HS-5 (cell line): ENCODE measurements at regions not wholly inside any gene's neighbourhood (a gene's known extent, or its start where the extent isn't known, plus 50 kb on each side); places are given as distances from the start of the nearest gene placed in this dataset.

Experiments used
- DNase-seq: peaks from one replicate; pipeline ENCODE4 v3.0.0-alpha.2; 2012; ENCODE audit warnings: low read depth

DNA sequence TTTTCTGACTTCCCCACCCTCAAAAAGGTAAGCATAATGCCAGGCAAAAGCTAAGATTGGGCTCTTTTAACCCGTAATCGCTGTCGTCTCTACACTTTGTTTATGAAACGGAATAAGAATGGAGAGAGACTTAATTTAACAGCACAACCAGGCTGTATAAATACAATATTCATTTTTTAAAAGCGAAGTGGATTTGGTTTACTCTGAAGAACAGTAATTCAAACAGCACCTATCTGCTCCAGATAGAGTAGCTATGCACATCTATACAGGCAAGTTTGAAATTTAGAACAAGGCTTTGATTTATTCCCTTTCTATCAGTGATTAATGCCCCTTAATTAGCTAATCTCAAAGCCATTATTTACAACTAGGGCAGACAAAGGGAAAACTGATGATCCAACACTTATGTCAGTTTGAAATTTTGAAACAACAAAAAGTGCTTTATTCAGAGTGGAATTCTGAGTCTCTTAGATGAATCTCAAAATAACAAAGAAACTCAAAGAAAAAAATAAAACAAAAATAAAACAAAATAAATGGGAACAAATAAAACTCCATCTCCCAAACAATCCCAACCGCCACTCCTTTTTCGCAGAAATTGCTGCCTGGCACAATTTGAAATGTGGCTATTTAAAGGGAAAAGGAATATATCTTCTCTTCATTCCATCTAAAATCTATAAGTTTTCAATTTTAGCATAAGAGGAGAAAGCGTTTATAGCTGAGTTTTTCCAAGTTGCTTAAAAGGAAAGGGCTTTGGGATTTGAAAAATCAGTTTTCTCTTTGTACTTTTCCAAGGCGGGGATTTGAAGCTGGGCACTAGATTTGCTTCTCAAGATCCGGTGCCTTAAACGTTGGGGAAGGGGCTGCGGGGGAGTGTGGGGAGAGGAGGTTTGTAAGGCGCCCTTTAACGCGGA is 298.6 kb downstream of the PARP8 start:
- DNase-seq = no peak

DNA sequence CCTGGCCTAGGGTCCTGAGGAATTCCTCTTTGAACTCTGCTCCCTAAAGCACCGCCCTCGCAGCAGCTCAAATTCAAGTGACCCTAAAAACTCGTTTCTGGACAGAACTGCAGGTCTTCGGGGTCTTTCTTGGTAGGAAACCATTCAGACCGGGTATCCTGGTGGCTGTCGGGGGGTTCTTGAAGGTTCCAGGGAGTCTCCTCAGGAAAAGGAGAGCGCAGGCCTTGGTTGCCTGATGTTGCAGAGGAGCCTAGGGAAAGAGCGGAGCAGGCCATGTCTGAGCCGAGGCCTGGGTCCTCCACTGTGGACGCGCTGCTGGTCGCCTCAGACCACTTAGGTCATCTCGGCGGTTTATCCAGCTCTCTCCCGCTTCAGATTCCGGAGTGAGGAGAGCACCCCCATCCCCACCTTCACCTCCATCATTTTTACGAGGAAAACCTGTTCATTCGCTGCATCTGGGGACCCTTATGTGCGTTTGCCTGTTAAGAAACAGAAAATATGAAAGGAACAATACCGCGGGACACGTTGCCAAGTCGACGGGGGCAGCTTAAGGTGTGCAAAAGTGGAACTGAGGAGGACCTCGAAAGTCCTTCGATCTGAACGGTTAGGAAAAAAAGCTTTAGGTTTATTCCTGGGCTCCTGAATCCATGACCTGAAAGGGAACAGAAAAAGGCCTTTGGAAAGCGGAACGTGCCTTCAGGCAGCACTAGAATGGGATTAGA is 299.4 kb downstream of the PARP8 start:
- DNase-seq = no peak

DNA sequence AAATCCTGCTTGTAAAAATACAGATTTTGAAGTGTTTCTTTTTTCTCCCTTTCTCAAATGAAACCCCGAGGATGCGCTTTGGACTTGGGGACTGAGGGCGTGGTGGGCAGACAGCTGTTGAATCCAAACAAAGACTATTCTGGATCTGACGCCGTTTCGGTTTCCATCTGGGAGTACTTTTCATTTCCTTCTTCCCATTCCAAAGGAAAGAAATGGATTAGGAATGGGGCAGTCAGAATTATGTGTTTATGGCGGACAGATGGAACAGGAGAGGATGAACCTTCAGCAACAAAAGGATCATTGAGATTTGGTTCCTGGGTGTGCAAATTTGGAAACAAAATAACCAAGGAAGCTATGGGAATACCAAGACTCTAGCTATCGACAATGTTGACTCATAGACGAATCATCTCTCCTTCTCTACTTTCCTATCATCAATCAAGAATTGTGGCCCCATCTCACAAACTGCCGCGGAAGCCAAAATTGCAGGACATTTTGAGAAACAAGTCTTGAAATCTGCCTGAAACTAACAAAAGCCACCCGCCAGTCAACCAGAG is 300.6 kb downstream of the PARP8 start:
- DNase-seq = no peak

DNA sequence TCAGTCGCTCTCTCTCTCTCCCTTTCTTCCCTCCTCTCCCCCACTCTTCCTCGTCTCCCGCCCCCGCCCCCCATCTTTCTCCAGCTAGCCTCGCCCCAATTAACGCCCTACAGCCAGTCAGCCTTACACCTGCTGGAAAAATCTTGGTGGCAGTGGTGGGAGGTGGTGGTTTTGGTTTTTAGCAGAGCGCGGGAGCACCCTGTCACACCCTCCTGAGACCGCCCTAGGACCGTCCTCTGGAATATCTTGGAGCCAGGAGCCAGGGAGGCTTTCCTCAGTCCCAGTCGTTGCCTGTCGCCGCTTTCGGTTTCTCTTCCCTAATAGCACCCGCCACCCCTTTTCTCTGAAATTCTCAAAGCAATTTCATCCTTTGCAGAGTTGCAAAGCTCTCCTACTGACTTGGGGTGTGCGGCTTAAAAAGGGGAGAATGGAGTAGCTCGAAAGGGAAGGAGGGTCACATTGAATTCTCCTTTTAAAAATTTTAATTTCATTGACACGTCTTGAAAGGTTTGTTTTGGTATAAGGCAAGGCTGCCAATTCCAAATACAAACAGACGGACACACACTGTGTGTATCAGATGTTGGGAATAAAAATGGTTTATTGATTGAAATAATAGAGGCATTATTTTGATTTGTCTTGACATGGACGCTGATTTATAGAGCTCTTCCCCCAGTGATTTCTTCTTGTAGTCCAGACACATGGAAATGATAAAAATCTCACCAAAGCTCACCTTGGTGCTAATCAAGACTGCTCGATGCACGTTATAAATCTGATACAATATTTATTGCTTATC is 301.3 kb downstream of the PARP8 start:
- no peak for DNase-seq

DNA sequence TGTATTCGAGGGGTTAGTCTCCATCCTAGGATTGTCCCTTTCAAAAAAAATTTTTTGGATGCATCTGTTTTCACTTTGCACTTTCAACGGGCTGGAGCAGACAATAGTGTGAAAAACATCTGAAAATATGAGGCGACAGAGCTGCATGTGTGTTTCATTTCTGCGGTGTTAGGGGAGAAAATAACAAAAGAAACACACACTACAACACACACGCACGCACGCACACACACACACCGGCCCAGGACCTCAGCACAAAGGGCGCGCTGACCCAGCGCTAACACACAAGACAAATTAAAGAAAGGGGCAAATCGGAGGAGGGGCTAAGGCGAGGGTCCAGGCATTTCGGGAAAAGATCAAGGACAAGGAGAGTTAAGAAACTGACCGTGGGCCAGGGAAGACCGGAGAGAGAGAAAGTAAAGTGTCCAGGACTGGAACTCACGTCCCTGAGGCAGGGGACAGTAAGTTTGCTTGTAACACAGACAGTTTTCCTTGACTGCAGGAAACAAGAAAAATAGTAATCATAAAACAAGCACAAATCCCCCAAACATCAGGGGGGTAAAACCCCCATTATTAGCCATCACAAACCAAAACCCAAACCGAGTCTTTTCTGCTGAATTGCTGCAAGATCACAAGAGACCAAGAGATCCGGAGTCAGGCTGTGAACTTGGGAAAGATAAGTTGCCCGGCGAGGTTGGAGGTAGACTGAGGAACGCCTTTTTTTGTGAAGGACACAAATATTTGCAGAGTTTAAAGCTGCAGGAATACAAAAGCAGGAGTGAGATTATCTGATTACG is 302.1 kb downstream of the PARP8 start:
- no peak for DNase-seq

DNA sequence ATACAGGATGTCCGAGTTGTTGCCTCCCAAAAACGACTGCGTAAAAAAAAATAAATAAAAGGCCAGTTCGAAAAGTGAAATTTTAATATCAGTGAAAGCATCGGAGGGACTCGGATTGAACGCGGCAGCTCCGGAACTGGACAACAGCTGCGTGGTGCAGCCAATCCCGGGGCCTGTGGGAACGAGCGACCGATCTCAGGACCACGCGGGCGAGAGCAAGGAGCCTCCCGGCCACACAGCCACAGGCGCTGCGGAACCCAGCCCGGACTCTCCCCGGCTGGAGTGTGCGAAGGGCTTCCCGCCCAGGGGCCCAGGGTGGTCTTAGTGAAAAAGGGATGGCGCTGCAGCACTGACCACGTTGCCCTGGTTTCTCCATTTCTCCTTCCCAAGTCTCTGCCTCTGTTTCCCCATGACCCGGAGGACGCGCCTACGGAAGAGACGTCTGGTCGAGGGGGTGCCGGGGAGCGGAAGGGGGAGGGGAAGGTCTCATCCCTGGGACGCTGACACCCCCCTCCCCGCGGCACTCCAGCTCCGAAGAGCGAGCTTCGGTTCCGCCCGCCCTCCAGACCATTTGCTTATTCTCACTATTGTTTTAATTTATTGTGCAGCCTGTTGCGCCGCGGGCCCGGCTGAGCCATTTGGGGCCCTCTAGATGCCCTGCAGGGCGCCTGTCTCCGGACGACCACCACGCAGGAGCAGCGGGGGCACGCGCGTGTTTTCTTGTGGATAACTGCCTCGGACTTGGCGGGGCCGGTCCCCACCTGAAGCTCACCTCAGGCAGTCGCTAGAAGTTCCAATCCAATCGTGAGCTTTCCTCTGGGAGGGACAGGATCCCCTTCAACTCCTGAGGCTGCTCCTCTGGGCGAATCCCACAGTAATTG is 303.0 kb downstream of the PARP8 start:
- no peak for DNase-seq

DNA sequence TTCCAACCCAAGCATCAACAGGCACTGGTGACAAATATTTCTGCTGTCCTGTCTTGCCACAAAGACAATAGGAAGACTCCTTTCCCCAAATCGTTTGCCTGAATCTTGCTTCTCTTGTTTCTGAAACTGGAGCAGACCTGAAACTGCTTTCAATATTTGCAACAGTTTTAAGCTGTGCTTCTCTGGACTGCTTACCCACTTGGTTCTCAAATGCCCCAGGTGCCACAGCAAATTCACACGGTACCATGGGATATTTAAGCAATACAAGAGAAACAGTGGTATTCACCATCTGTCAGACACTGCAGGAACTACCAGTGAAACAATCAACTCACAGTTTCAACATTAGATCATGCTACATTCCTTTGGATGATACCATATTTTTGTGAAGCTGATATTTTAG is 309.4 kb downstream of the PARP8 start:
- no peak for DNase-seq

DNA sequence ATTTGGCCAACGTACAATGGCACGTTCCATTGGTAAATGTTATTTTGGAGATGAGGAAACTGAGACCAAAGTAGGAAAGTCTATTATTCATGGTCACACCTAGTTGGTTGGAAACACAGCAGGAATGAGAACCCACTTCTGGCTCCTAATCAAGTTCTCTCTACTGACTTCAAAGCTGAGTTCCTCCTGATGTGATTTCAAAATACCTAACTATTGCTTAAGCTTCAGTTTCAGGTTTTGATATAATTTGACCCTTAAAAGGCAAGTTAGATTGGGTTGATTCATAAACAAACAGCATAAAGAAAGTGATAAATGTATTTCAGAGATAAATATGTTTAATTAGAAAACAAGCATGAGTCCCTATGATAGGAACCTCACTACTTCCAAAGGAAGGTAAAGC is 312.5 kb downstream of the PARP8 start:
- no peak for DNase-seq

DNA sequence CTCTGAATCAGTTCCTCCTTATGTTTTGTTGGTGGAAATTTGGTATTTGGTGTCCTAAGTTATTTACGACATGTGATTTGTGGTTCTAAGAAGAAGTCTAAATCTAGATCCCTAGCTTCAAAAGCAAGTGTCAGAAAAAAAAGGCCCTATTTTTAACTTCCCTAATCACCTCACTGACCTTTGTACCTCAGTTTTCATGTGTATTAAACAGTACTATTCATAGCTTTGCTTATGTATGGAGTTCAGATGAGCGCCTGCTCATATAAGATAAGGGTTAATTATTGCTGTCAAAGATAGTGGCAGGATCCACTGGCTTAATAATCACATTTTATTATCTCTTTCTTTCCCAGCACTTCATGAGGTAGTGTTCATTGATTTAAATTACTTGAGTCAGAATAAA is 318.2 kb downstream of the PARP8 start:
- DNase-seq = no peak

DNA sequence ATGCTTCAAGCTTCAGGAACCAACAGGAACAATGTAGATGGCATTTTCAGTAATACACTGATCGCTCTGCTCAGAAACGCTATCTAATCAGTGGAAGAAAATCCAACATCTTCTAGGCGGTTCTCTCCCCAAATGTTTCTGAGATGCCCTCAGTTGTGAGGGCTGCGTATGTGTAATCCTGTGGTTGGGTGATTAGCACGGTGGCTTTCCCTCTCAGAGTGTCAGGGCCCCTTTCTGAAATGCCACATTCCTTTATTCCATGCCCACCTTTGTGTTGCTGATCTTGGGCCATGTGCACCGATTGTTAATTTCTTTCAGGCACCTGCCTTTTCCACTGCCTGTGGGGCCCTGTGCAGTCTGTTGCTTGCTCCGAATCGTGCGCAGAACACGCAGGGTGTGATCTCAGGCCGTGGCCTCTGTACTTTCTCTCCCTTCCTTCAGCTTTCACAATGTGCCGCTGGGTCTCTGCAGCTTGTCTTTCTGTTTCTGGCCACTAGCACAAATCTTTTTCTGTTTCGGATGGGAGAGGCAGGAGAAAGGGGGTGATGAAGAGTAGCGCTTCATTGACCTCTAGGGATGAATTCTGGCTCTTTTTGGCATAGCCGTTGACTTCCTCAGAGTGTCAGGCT is 324.0 kb downstream of the PARP8 start:
- no peak for DNase-seq

DNA sequence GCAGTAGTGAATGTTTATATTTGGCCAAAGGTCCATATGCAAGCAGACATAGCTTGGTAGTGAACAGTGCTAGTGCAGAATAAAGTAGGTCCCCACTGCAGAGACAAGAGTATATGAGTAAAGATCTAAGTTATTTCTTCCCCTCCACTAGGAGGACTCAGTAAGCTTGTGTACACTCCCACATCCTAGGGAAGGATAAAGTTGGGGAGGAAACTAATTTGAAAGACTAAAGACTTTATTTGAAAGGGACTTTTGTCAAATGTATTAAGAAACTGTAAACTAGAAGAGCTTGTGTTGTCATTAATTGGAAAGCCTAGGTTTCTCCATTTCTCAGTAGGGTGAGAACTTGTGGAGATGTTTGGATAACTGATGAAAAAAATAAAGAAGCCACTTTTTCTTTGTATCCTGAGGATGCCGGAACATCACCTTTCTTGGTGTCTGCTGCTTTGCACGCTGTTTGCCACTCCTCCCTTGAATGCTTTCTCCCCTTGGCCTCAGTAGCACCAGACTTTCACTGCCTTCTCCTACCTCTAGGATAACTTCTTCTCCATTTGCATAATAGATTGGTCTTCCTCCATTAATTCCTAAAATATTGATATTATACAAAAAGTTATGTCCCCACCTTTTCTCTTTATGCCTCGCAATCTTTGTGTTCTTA is 329.0 kb downstream of the PARP8 start:
- no peak for DNase-seq

DNA sequence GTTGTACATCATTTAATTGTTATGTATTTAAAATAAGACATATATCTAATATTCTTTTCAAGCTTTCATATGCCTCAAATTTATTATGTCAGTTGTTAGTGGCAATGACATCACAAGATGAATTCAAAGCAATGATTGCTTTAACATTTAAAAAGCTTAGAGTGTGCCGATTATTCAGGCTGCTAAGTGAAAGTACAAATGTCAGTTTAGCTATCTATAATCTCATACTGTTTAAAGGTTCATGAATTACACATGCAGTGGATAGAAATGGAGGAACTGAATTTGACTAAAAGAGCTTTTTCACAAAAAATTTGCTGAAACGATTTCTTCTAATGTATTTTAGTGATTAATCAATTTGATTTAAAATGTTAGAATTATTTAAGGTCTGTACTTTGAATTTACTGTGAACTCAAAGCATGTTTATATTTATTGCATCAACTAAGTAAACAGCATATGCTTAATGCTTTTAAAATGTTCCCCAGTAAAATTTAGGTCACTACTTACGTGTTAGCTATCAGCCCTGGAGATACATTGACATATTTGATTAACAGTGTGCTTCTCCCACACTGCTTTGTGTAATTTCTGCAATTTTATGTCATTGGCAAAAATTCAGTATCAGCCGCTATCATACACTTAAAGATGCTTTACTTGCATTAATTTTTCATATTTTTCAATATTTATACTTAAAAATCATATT is 334.9 kb downstream of the PARP8 start:
- DNase-seq = no peak

DNA sequence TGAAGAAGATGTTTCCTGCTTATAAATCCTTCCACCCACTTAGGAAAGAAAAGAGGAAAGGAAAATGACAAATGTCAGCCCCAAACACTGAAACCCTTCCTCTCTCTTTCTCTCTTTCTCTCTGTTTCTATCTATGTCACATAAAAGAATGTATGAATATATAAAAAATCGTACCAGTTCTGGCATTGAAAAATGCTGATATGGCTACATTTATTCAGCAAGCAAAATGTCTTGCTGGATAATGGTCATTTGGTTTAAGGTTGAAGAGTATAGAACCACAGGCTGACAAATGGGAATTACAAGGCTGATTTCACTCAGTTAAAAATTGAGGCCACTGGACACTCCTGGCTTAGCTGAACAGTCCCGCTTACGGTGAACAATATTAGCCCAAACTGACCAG is 335.9 kb downstream of the PARP8 start:
- no peak for DNase-seq

DNA sequence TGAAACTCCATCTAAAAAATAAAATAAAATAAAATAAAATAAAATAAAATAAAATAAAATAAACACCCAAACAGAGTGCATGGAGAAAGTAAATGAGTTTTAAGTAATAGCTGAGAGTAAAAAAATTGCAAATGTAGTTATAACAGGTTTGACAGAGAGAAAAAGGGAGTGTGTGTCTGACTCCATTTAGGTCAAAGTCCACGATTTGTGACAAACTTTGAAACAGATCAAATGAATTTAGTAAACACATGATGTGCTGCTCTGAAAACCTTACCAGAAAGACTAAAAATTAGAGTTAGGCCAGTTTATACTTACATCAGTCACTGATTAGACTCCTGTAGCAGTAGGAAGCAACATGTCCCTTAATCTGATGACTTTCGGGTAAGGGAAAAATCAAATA is 346.6 kb downstream of the PARP8 start:
- DNase-seq = no peak

DNA sequence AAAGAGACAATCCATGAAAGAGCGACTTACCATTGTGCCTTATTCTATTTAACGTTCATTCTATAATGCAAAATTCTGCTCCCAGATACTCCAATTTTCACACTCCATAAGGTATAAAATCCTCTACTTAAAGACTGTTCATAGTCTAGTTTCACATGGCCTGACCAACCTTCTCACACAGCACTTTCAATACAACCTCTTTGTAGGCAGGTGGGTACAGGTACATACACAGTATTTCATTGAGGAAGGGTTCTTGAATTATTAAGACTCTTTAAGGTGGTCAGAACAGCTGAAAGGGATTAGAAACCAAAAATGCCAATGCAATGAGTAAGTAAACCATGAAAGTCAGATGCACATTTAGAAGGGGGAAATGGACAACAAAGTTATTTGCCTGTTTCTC is 352.0 kb downstream of the PARP8 start:
- peak; percentile 13 for DNase-seq

DNA sequence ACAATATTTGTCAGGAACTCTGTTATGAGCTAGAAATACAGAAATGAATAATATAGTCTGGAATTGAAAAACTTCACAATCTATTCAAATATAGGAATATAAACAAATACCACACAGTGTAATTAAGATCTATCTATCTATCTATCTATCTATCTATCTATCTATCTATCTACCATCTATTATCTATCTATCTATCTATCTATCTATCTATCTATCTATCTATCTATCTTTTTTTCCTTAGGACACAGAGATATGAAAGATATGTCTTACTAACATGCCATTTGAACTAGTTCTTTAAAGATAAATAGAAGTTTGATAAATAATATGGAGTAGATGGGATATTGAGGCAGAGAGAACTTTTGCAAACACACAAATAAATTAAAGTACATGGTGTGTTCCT is 357.8 kb downstream of the PARP8 start:
- DNase-seq = no peak

DNA sequence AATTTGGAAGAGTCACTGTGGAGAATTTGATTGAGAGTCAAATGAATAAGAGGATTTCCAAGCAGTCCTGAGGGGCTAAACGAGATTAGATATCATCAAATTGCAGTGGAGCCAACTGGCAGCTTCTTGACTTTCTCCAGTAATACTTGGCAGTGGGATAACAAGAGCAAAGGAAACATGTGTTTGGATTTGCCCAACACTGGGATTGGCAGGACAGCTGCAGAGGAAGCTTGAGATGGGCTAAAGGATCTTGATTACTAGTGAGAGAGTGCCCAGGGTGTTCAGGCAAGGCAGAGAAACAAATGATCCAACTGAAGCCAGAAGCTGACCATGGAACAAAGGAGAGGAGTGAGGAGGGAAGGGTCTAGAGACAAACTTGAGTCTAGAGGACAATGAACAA is 356.0 kb upstream of the ISL1 start:
- no peak for DNase-seq

DNA sequence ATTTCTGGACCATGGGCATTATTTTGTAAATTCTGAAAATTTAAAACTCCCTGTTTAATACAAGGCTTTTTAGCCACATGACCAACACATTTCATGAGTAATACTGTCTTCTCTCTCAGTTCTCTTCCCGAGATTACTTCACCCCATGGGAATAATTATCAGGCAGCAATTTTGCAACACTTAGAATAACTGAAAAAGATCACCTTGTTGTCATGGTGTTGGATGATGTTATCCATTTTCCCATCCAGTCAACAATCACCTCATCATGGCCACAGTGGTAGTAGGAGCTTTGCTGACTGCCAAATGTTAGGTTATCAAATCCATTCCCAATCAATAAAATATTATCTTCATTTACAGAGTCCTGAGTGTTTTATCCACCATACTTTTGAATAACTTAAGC is 354.9 kb upstream of the ISL1 start:
- no peak for DNase-seq

DNA sequence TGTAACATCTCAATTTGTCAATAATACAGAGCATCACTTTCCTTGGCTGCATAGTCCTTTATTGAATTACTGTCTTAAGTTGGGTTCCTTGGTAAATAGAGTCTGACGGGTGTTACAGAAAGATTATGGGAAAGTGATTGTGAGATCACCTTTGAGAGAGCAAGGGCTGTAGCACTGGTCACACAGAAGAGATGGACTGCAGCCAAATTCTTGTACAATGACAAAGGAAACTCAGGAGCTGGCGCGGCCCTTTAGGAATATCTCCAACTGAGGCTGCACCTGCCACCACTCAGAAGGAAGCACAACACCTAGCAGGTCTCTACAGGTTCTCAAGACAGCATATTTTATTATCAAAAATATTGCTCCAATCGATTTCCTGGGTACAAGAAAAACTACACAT is 350.0 kb upstream of the ISL1 start:
- no peak for DNase-seq
